ENCODE measurements at regions not wholly inside any gene's neighbourhood (a gene's known extent, or its start where the extent isn't known, plus 50 kb on each side); places are given as distances from the start of the nearest gene placed in this dataset.
"Not testable (repeated sequence)": the region's sequence is repeated elsewhere in the genome, so short reads cannot be mapped to it uniquely, and the experiment has no call there.

- DNase-seq, result no peak
Observed at GRCh38 chr4:186481998-186482790, 73.2 kb downstream of the MTNR1A start.

GRCh38 chr4:186475202-186475601, 80.2 kb downstream of the MTNR1A start:
- DNase-seq, result no peak

- DNase-seq, result no peak
Observed at GRCh38 chr4:186473933-186474332, 81.4 kb downstream of the MTNR1A start.

- peak; percentile 20 for DNase-seq
Observed at GRCh38 chr4:186472948-186473347, 82.4 kb downstream of the MTNR1A start.

- no peak for DNase-seq
Observed at GRCh38 chr4:186471441-186471840, 83.9 kb downstream of the MTNR1A start.

GRCh38 chr4:186458050-186458449, 97.3 kb downstream of the MTNR1A start:
- no peak for DNase-seq

GRCh38 chr4:186451982-186452381, 103.4 kb downstream of the MTNR1A start:
- DNase-seq, result no peak

- no peak for DNase-seq
Observed at GRCh38 chr4:186449954-186450353, 105.4 kb downstream of the MTNR1A start.

- no peak for DNase-seq
Observed at GRCh38 chr4:186445040-186445439, 110.3 kb downstream of the MTNR1A start.

- no peak for DNase-seq
Observed at GRCh38 chr4:186441502-186441901, 113.9 kb downstream of the MTNR1A start.

GRCh38 chr4:186428481-186428880, 126.9 kb downstream of the MTNR1A start:
- DNase-seq, result no peak

- no peak for DNase-seq
Observed at GRCh38 chr4:186424745-186425144, 130.6 kb downstream of the MTNR1A start.

- DNase-seq, result no peak
Observed at GRCh38 chr4:186422296-186422695, 133.1 kb downstream of the MTNR1A start.

GRCh38 chr4:186416451-186417060, 138.8 kb downstream of the MTNR1A start:
- no peak for DNase-seq

GRCh38 chr4:186414390-186414789, 141.0 kb downstream of the MTNR1A start:
- no peak for DNase-seq

- no peak for DNase-seq
Observed at GRCh38 chr4:186405957-186406356, 140.0 kb downstream of the F11 start.

- DNase-seq, result no peak
Observed at GRCh38 chr4:186404562-186405134, 138.7 kb downstream of the F11 start.

- DNase-seq, result peak; percentile 2
Observed at GRCh38 chr4:186400676-186401075, 134.7 kb downstream of the F11 start.

- no peak for DNase-seq
Observed at GRCh38 chr4:186392017-186392416, 126.0 kb downstream of the F11 start.

GRCh38 chr4:186384328-186384727, 118.3 kb downstream of the F11 start:
- DNase-seq, result not testable (repeated sequence)

GRCh38 chr4:186368281-186368680, 102.3 kb downstream of the F11 start:
- DNase-seq, result no peak

- DNase-seq, result no peak
Observed at GRCh38 chr4:186366326-186366725, 100.3 kb downstream of the F11 start.

GRCh38 chr4:186363038-186363437, 97.0 kb downstream of the F11 start:
- DNase-seq, result not testable (repeated sequence)

- no peak for DNase-seq
Observed at GRCh38 chr4:186360551-186360950, 94.6 kb downstream of the F11 start.

All from dermis blood vessel endothelial cell (primary cell).